Esophagus mucosa (tissue), 1 donor: ENCODE measurements at regions not wholly inside any gene's neighbourhood (a gene's known extent, or its start where the extent isn't known, plus 50 kb on each side); places are given as distances from the start of the nearest gene placed in this dataset.

Experiments
- ATAC-seq: fragments of 200-7000 bp; cut with Tn5 transposase; one replicate; pipeline ENCODE4 v1.9.1; 2020
- donor health status: DM: yes; HTN: yes; CAD: no.

DNA sequence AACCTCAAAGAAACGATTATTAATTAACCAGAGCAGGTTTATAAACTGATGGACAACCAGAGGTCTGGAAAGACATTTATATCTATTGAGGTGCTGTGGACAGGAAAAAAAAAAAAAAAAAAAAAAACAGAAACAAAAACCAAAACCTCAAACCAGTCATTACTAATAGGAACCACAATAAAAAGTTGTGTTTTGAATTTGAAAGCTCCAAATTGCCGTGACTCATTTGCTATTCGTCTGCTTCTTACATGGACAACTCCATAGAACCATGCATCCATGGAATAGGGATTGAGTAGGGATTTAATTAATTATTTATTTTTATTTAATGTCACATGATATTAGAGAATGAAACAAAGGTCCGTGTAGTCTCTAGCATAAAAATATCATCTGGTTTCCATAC, 134.1 kb upstream of the SSTR1 start:
- ATAC-seq = no peak

GRCh38 chr14:38074081-38074480, 133.6 kb upstream of the SSTR1 start:
- ATAC-seq = no peak

DNA sequence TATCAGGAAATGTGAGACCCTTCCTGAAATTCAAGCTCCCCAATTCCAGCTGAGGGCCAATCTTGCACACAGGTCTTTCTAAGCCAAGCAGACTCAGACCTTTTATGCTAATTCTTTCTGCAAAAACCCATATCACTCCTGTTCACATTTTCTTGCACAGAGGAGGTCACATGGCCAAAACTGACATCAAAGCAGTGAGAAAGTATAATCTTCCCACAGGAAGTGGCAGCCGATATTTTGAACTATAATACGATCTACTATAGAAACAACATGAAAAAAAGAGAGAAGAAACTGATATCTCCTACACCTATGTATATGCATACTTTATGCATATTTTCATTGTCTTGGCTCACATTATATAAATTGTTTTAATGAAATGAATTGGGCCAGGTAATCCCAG, 132.9 kb upstream of the SSTR1 start:
- ATAC-seq = no peak

DNA sequence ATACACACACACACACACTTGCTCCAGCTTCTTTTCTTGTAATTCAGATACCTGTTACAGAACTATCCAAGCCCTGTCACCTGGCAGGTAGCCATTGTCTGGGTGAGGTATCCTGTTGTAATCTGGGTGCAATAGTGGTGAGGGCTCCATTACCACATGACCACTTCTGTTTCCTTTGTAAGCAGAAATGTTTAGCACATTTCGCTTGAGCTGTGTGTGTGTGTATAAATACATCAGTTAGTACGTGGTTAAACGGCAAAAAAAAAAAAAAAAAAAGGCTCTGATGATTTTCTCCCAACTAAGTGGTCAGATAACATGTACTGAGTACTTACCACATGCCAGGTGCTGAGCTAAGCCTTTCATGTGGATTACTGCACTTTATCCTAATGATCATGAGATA, 129.3 kb upstream of the SSTR1 start:
- ATAC-seq = peak; percentile 22

DNA sequence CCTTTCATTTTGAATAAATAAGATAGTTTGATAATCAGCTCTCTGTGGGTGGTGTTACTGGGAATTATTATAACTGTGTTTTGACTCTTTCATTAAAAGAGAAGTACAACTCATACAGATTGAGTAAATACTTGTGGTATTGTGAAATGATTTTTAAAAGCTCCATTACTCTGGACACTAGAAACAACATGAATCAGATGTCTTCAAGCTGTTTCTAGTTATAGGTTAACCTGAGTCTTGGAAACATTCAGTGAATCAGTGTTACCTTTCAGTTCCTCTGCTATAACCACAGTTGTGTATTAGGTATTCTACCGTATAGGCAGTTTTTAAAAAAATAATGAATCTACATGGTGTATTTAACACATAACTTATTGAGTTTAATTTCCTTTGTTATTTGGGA, 128.4 kb upstream of the SSTR1 start:
- ATAC-seq = no peak

- ATAC-seq = no peak
Observed at GRCh38 chr14:38079886-38080285, 127.8 kb upstream of the SSTR1 start.

DNA sequence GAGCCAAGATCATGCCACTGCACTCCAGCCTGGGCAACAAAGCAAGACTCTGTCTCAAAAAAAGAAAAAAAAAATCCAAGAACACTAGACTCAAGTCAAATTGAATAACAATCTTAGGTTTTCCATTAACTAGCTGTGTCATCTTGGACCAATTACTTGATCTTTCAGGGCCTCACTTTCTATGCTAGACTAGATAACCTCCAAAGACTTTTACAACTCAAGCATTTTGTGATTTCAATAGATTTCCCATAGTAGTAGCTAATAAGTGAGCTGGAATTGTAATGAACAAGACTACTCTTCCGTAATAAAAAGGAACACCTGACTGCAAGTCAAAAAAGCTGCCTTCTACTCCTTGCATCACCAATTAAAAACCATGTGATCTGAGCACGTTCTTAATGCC, 127.0 kb upstream of the SSTR1 start:
- no peak for ATAC-seq

- ATAC-seq = no peak
Observed at GRCh38 chr14:38083039-38083438, 124.7 kb upstream of the SSTR1 start.

GRCh38 chr14:38089123-38089522, 118.6 kb upstream of the SSTR1 start:
- ATAC-seq = no peak

DNA sequence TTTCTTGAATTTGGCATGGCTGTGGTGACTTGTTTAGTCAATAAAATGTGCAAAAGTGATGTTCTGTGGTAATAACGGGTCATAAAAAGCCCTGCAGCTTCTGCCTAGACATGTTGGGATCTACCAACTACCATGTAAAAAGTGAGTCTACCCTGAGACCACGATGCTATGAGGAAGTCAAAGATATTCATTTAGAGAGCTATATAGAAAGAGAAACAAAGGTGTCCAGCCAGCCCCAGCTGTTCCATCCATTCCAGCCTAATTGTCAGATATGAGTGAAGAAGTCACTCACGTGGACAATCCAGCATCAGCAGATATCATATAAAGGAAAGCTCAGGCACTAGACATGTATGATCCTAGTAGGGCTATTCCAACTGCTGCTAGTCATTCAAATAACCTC, 117.2 kb upstream of the SSTR1 start:
- no peak for ATAC-seq

DNA sequence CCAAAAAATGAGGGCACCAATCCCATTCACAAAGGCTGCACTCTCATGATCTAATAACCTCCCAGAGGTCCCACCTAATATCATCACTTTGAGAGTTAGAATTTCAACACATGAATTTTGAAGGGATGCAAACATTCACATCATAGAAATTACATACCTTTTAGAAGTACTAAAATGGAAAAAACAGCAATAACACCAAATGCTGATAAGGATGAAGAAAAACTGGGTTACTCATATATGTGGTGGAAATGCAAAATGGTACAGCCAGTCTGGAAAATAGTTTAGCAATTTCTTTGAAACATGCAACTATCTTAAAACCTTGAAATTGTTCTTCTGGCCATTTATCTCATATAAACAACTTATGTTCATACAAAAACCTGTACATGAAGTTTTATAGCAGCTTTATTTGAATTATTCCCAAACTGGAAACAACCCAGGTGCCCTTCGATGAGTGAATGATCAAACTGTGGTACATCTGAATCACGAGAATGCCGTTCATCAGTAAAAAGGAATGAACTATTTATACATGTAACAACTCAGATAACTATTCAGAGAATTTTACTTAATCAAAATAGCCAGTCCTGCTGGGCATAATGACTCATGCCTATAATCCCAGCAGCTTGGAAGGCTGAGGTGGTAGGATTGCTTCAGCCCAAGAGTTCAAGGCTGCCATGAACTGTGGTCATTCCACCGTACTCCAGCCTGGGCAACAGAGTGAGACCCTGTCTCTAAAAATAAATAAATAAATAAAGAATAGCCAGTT, 109.4 kb upstream of the SSTR1 start:
- no peak for ATAC-seq

GRCh38 chr14:38101679-38102078, 106.0 kb upstream of the SSTR1 start:
- no peak for ATAC-seq

DNA sequence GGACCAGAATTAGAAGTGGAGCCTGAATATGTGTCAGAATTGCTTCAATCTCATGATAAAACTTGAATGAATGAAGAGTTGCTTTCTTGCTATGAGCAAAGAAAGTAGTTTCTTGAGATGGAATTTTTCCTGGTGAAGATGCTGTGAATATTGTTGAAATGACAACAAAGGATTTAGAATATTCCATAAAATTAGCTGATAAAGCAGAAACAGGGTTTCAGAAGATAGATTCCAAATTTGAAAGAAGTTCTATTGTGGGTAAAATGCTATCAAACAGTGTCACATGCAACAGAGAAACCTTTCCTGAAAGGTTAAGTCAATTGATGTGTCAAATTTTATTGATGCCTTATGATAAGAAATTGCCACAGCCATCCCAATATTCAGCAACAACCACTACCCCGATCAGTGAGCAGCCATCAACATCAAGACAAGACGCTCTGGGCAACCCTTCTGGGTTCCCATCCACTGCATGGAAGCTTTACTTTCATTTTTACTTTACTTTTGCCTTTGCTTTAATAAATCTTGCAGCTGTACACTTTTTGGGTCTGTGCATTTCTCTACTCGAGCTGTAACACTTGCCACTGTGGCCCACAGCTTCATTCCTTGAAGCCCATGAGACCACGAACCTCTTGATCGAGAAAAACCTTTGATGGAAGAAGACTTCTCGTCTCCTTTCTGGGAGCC, 104.0 kb upstream of the SSTR1 start:
- ATAC-seq = no peak

DNA sequence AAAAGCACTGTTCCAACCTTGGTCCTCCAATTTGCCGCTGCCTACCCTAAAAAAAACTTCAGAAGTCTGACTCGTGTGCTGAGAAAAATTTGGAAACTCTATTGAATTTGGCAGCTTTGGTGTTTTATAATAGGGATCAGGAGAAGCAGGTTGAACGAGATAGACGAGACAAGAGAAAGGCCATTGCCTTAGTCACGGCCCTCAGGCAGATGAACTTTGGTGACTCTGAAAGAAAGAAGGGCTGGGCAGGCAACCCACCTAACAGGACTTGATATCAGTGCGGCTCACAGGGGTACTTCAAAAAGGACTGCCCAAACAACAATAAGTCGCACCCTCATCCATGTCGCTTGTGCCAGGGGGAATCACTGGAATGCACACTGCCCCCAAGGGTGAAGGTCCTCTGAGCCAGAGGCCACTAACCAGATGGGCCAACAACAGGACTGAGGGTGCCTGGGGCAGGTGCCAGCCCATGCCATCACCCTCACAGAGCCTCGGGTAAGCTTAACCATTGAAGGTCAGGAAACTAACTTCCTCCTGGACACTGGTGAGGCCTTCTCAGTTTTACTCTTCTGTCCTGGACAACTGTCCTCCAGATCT, 102.5 kb upstream of the SSTR1 start:
- peak; percentile 90 for ATAC-seq

DNA sequence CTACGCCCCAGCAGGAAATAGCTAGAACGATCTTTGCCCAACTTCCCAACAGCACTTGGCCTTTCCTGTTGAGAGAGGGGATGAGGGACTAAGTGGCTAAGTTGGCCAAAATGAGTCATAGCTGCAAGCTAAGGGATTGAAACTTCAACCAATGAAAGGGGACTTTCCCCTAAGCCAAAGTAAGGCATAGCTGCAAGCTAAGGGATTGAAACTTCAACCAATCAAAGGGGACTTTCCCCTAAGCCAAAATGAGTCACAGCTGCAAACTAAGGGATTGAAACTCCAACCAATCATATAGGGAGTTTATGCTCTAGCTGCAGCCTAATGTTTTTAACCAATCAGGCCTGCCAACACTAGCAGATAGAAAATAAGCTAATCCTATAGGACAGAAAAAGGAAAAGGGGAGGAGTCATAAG, 100.5 kb upstream of the SSTR1 start:
- no peak for ATAC-seq

- ATAC-seq = no peak
Observed at GRCh38 chr14:38108681-38109080, 99.0 kb upstream of the SSTR1 start.

- ATAC-seq = no peak
Observed at GRCh38 chr14:38110258-38110657, 97.4 kb upstream of the SSTR1 start.

DNA sequence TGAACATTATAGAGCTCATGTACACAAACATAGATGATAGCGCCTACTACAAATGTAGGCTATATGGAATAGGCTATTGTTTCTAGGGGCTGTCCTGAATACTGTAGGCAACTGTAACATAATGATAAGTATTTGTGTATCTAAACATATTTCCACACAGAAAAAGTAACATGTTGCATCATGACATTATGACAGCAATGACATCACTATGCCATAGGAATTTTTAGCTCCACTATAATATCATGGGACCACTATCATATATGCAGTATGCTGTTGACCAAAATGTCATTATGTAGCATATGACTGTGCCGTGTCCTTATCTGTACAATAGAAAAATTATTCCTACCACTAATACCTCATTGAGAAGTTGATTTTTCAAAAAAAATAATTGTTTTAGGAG, 96.7 kb upstream of the SSTR1 start:
- ATAC-seq = no peak

- ATAC-seq = no peak
Observed at GRCh38 chr14:38113546-38113945, 94.2 kb upstream of the SSTR1 start.

- ATAC-seq = no peak
Observed at GRCh38 chr14:38116895-38117294, 90.8 kb upstream of the SSTR1 start.

DNA sequence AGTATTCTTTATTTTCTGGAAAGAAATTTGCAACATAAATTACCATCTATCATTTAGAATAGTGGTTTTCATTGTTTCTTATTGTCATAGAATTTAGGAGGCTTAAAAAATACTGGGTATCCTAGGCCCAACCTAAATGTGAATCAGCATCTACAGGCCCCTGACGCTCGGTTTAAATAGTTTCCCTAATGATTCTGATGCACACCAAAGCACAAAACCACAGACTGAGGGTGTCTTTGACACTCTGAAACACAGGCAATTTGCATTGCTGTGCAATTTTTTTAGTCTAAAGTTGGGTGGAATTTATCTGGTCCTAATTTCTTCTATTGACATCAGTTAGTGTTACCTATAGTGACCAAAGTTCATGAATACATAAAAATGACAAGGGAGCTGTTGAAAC, 87.6 kb upstream of the SSTR1 start:
- ATAC-seq = no peak

GRCh38 chr14:38121320-38122020, 86.2 kb upstream of the SSTR1 start:
- peak; percentile 78 for ATAC-seq

DNA sequence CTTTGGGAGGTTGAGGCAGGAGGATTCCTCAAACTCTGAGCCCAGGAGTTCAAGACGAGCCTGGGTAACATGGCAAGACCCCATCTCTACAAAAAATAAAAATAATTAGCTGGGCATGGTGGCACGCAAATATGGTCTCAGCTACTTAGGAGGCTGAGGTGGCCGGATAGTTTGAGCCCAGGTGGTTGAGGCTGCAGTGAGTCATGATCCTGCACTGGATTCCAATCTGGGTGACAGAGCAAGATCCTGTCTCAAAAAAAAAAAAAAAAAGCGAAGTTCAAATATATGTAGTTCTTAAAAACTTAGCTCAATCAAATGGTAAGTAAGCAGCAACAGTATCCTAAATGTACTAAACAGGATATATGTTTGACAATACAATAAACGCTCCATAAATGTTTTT, 85.5 kb upstream of the SSTR1 start:
- no peak for ATAC-seq

GRCh38 chr14:38124506-38124905, 83.2 kb upstream of the SSTR1 start:
- ATAC-seq = no peak
